ENCODE measurements at regions not wholly inside any gene's neighbourhood (a gene's known extent, or its start where the extent isn't known, plus 50 kb on each side); places are given as distances from the start of the nearest gene placed in this dataset.

GRCh38 chr1:203567596-203567995 is 59.0 kb upstream of the ATP2B4 start:
- intact Hi-C loops (cut with DNase I): no loop called here
- H3K27me3 ChIP-seq: no peaks in the 10 kb centered on the region
- ATAC-seq: no peak

DNA sequence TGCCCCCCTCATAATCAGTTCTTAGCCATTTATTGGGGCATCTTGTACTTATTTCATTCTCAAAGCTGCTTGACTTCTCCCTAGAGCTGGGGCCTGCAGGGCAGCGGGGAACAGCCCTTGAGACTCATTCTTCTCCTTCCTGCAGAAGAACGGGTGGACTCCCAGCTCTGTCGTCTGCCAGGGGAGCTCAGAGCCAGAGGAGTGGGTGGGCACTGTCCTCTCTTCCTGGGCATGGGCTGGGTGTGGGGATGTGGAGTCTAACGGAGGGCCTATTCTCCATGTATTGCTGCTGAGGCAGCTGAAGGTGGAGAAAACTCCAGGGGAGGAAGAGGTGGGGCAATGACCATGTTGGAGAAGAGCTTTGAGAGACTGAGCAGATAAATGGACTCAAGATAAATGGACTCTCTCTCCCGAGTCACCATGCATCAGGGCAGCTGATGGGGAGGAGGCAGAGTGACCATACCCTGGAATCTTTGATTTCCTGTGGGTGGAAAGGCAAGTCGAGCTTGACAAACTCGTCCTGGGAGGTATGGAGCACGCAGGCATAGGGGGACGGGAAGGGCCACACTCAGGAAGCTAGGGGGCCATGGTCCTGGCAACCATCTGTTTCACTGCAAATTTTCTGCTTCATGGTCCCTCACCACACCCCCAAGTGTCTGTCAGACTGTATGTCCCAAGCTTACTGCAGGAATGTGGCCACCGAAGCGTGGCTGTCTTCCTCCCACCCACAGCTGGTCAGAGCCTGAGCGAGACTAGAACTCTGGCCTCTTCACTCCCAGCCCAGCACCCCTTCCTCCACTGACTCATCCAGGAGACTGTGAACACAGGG is 56.9 kb upstream of the ATP2B4 start:
- H3K27me3 ChIP-seq: no peaks in the 10 kb centered on the region
- H3K36me3 ChIP-seq: no peaks in the 10 kb centered on the region
- no peak for TF ChIP-seq CTCF (IDR thresholded peaks at IDR 0.05)
- H3K27ac ChIP-seq: no peak overlapping the region
- ATAC-seq (no peak), DNase-seq (no peak)
- no peaks in the 10 kb centered on the region for H3K9me3 ChIP-seq
- intact Hi-C loops (cut with DNase I): no loop called here
- H3K4me3 ChIP-seq: no peak overlapping the region
- no peaks in the 10 kb centered on the region for H3K4me1 ChIP-seq

More at GRCh38 chr1:203567596-203567995, 59.0 kb upstream of the ATP2B4 start:
- no peaks in the 10 kb centered on the region for H3K9me3 ChIP-seq
- H3K4me3 ChIP-seq: no peak overlapping the region
- TF ChIP-seq CTCF (IDR thresholded peaks at IDR 0.05): no peak
- H3K4me1 ChIP-seq: no peaks in the 10 kb centered on the region
- DNase-seq: no peak
- H3K27ac ChIP-seq: no peak overlapping the region
- H3K36me3 ChIP-seq: no peaks in the 10 kb centered on the region

- Histone ChIP-seq H3K9me3 (no peaks in the 10 kb centered on the region), H3K4me3 (no peak overlapping the region), H3K4me1 (no peaks in the 10 kb centered on the region), H3K36me3 (no peaks in the 10 kb centered on the region), H3K27me3 (no peaks in the 10 kb centered on the region), H3K27ac (no peak overlapping the region)
- no peak for TF ChIP-seq CTCF (IDR thresholded peaks at IDR 0.05)
- intact Hi-C loops (cut with DNase I): no loop called here
- DNase-seq (no peak), ATAC-seq (no peak)
Observed at GRCh38 chr1:203570805-203571204, 55.8 kb upstream of the ATP2B4 start.

GRCh38 chr1:203571661-203572060 is 55.0 kb upstream of the ATP2B4 start:
- ATAC-seq (no peak), DNase-seq (no peak)
- no peaks in the 10 kb centered on the region for H3K36me3 ChIP-seq
- no peaks in the 10 kb centered on the region for H3K9me3 ChIP-seq
- TF ChIP-seq CTCF (IDR thresholded peaks at IDR 0.05): no peak
- H3K27ac ChIP-seq: no peak overlapping the region
- no peak overlapping the region for H3K4me3 ChIP-seq
- intact Hi-C loops (cut with DNase I): no loop called here
- no peaks in the 10 kb centered on the region for H3K27me3 ChIP-seq
- H3K4me1 ChIP-seq: no peaks in the 10 kb centered on the region

DNA sequence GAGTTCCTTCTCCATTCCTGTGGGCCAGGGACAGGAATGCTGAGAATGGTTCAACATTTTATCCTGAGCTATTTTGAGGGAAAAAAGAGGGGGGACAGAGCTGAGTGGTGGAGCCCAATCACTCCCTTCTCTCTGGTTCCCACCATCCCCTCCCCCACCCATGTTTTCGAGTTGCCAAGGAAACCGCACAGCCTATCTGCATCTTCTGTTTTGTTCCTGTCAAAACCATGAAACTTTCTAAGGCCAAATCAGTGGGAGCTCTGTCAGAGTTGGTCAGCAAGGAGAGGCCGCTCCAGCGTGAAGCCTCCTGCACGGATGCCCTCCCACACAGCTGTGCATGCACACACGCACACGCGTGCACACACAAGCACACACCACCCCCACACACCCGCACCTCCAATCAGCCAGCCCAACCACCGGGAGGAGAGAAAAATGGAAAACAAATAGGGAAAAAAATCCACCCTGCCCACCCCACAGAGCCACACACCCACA is 54.5 kb upstream of the ATP2B4 start:
- Histone ChIP-seq H3K27ac (no peak overlapping the region), H3K4me3 (no peak overlapping the region), H3K9me3 (no peaks in the 10 kb centered on the region), H3K36me3 (no peaks in the 10 kb centered on the region), H3K27me3 (no peaks in the 10 kb centered on the region), H3K4me1 (no peaks in the 10 kb centered on the region)
- TF ChIP-seq CTCF (IDR thresholded peaks at IDR 0.05): no peak
- DNase-seq (peak in 1 of 4 donors; percentile 45), ATAC-seq (peak; percentile 23)
- intact Hi-C loops (cut with DNase I): no loop called here

All from left lung (tissue), 4 donors.